ENCODE measurements at regions not wholly inside any gene's neighbourhood (a gene's known extent, or its start where the extent isn't known, plus 50 kb on each side); places are given as distances from the start of the nearest gene placed in this dataset.
"Not testable (repeated sequence)": the region's sequence is repeated elsewhere in the genome, so short reads cannot be mapped to it uniquely, and the experiment has no call there.

DNA sequence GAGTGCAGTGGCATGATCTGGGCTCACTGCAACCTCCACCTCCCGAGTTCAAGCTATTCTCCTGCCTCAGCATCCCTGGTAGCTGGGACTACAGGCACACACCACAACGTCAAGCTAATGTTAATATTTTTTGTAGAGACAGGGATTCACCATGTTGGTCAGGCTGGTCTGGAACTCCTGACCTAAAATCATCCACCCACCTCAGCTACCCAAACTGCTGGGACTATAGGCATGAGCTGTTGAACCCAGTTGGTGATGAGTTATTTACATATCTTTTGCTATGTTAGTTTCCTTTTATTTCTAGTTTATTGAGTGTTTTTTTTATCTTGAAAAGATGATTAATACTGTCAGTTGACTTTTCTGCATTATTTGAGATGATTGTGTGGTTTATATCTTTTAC is 53.3 kb upstream of the GPR39 start:
- DNase-seq (ENCODE audit: low read depth); H3K4me3 ChIP-seq (ENCODE audit: low read depth, low read length); H3K36me3 ChIP-seq (ENCODE audit: control insufficient read depth, insufficient read depth, low read length); FAIRE-seq; H3K27me3 ChIP-seq (ENCODE audit: control insufficient read depth, insufficient read depth, low read length): not testable (repeated sequence)

GRCh38 chr2:132365963-132366362 is 50.6 kb upstream of the GPR39 start:
- not testable (repeated sequence) for DNase-seq (ENCODE audit: low read depth)

GRCh38 chr2:132366421-132367180 is 50.0 kb upstream of the GPR39 start:
- FAIRE-seq = no peak
- no peak for TF ChIP-seq CTCF (IDR thresholded peaks at IDR 0.05; ENCODE audit: insufficient read depth, low read length, severe bottlenecking)
- no peak for DNase-seq (ENCODE audit: low read depth)
- H3K27me3 ChIP-seq (ENCODE audit: control insufficient read depth, insufficient read depth, low read length) = no peaks in the 10 kb centered on the region
- H3K36me3 ChIP-seq (ENCODE audit: control insufficient read depth, insufficient read depth, low read length) = no peaks in the 10 kb centered on the region
- no peak overlapping the region for H3K4me3 ChIP-seq (ENCODE audit: low read depth, low read length)

More at GRCh38 chr2:132365963-132366362, 50.6 kb upstream of the GPR39 start:
- H3K36me3 ChIP-seq (ENCODE audit: control insufficient read depth, insufficient read depth, low read length); FAIRE-seq; H3K27me3 ChIP-seq (ENCODE audit: control insufficient read depth, insufficient read depth, low read length); H3K4me3 ChIP-seq (ENCODE audit: low read depth, low read length): not testable (repeated sequence)
